PC-3 (cell line): ENCODE measurements at regions not wholly inside any gene's neighbourhood (a gene's known extent, or its start where the extent isn't known, plus 50 kb on each side); places are given as distances from the start of the nearest gene placed in this dataset.
A peak's percentile ranks its signal among the peaks of the same experiment; 100 is the strongest.
"Not testable (repeated sequence)": the region's sequence is repeated elsewhere in the genome, so short reads cannot be mapped to it uniquely, and the experiment has no call there.

ENCODE experiments used
- ATAC-seq: fragments of 200-7000 bp; cut with Tn5 transposase; 2 replicates; pipeline ENCODE4 v1.9.1; 2020; ENCODE audit warnings: mild to moderate bottlenecking, moderate library complexity
- BruUV-seq: library from RNA; stranded (reverse); fragments of 400-500 nt; replicated peaks from 2 replicates; lab custom pipeline; 2021; lab: Mats Ljungman, UMichigan
- CTCF ChIA-PET: fragments of 300-600 bp; sonication (Branson Sonifier 250); formaldehyde crosslinking; loops from one replicate; lab custom pipeline; 2022; ENCODE audit warnings: antibody characterized with exemption; lab: Charles Lee
- POLR2A ChIA-PET: fragments of 300-600 bp; sonication (Branson Sonifier 250); formaldehyde crosslinking; loops from one replicate; lab custom pipeline; 2022; ENCODE audit warnings: antibody characterized with exemption; ENCODE audit not compliant: unreplicated experiment; lab: Charles Lee
- DNase-seq: peaks from one replicate; pipeline ENCODE4 v3.0.0-alpha.2; 2015
- H2AFZ ChIP-seq: fragments of 300-600 bp; sonication (generic); 2 replicates; pipeline ENCODE4 v1.6.0; 2016; ENCODE audit warnings: antibody characterized with exemption, low read length
- H3F3A ChIP-seq: fragments of 300-600 bp; sonication (generic); one replicate; pipeline ENCODE4 v1.6.0; 2017; ENCODE audit warnings: antibody characterized with exemption, low read length, control low read depth, mild to moderate bottlenecking; ENCODE audit not compliant: unreplicated experiment
- H3K27ac ChIP-seq: fragments of 300-600 bp; sonication (generic); 2 replicates; pipeline ENCODE4 v1.5.1; 2016; ENCODE audit warnings: mild to moderate bottlenecking, low read length
- H3K27me3 ChIP-seq: fragments of 300-600 bp; sonication (generic); 2 replicates; pipeline ENCODE4 v1.6.1; 2016; ENCODE audit warnings: low read length, mixed read lengths
- H3K36me3 ChIP-seq: fragments of 300-600 bp; sonication (generic); 2 replicates; pipeline ENCODE4 v1.6.1; 2016; ENCODE audit warnings: low read depth, mixed run types, low read length, mixed read lengths
- H3K4me1 ChIP-seq: fragments of 300-600 bp; sonication (generic); 2 replicates; pipeline ENCODE4 v1.5.1; 2016; ENCODE audit warnings: low read length; ENCODE audit not compliant: insufficient read depth
- H3K4me2 ChIP-seq: fragments of 300-600 bp; sonication (generic); 2 replicates; pipeline ENCODE4 v1.6.0; 2016; ENCODE audit warnings: low read length
- H3K4me3 ChIP-seq: fragments of 300-600 bp; sonication (generic); 2 replicates; pipeline ENCODE4 v1.5.1; 2016; ENCODE audit warnings: mild to moderate bottlenecking, low read length, mixed read lengths
- H3K79me2 ChIP-seq: fragments of 300-600 bp; sonication (generic); 2 replicates; pipeline ENCODE4 v1.6.1; 2017; ENCODE audit warnings: low read length, mixed read lengths
- H3K9ac ChIP-seq: fragments of 300-600 bp; sonication (generic); 2 replicates; pipeline ENCODE4 v1.6.0; 2016; ENCODE audit warnings: mild to moderate bottlenecking, low read length
- H3K9me2 ChIP-seq: fragments of 300-600 bp; sonication (generic); replicated peaks from 2 replicates; pipeline ENCODE4 v1.6.1; 2016; ENCODE audit warnings: mixed run types, low read length, mixed read lengths
- H3K9me3 ChIP-seq: fragments of 300-600 bp; sonication (generic); 2 replicates; pipeline ENCODE4 v1.6.1; 2016; ENCODE audit warnings: low read length, mixed read lengths
- H4K20me1 ChIP-seq: fragments of 300-600 bp; sonication (generic); 2 replicates; pipeline ENCODE4 v1.6.1; 2016; ENCODE audit warnings: low read length, mixed read lengths
- CTCF ChIP-seq: fragments of 300-600 bp; sonication (generic); conservative IDR thresholded peaks from 2 replicates; pipeline ENCODE4 v1.5.1; 2017; ENCODE audit warnings: antibody characterized with exemption, low read depth, mild to moderate bottlenecking, low read length
- EZH2 ChIP-seq: fragments of 300-600 bp; sonication (generic); IDR thresholded peaks from one replicate; pipeline ENCODE4 v1.6.1; 2017; ENCODE audit warnings: antibody characterized with exemption, mild to moderate bottlenecking, low read length; ENCODE audit not compliant: unreplicated experiment
- EZH2phosphoT487 ChIP-seq: fragments of 300-600 bp; sonication (generic); IDR thresholded peaks from 2 replicates; pipeline ENCODE4 v1.6.1; 2018; ENCODE audit warnings: mild to moderate bottlenecking, antibody characterized with exemption, low read length, borderline replicate concordance
- intact Hi-C: fragments of 100-400 bp; cut with micrococcal nuclease; formaldehyde crosslinking; loops from 2 replicates; pipeline ENCODE4 v1.9.0; 2023

- no peaks in the 10 kb centered on the region for H3K4me1 ChIP-seq
- peaks cover 91% of the 10 kb centered on the region for H3K27me3 ChIP-seq
- ChIA-PET CTCF (no interaction called here), POLR2A (no interaction called here)
- no peak for DNase-seq
- H3K9ac ChIP-seq, result no peak overlapping the region
- no peak overlapping the region for H3K4me2 ChIP-seq
- TF ChIP-seq EZH2phosphoT487 (no peak), EZH2 (no peak), CTCF (no peak)
- no peak overlapping the region for H2AFZ ChIP-seq
- no peaks in the 10 kb centered on the region for H3K36me3 ChIP-seq
- no peak overlapping the region for H3K4me3 ChIP-seq
- no peaks in the 10 kb centered on the region for H3K9me3 ChIP-seq
- H3K27ac ChIP-seq, result no peak overlapping the region
- no peaks in the 10 kb centered on the region for H3K9me2 ChIP-seq
- no peak for ATAC-seq
- no peaks in the 10 kb centered on the region for H3K79me2 ChIP-seq
- BruUV-seq, result no TSS peak
- intact Hi-C loops, result no loop called here
- H4K20me1 ChIP-seq, result no peaks in the 10 kb centered on the region
- no peaks in the 10 kb centered on the region for H3F3A ChIP-seq
Observed at GRCh38 chr20:48437146-48437545, 390.7 kb downstream of the PREX1 start.

DNA sequence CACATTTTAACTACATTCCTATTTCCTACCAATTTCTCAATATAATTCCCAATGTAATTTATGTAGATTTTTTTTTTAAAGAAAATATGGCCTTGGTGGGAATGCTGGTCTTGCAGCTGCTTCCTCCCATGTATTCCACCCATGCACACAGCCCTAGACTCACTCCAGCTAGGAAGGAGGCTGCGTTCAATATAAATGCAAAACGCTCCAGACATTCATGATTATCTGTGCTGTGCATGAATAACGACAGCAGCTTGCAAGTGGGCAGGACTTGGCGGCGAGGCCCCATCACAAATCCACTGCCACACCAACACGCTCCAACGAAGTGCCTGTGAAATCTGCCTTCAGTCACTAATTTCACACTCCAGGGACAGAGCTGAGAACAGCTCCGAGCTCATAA is 391.2 kb downstream of the PREX1 start:
- H3K4me2 ChIP-seq, H3K9ac ChIP-seq, H3K4me1 ChIP-seq, BruUV-seq, CTCF ChIA-PET, H3K9me3 ChIP-seq, H4K20me1 ChIP-seq, POLR2A ChIA-PET, intact Hi-C loops, H3K9me2 ChIP-seq, H2AFZ ChIP-seq, H3K4me3 ChIP-seq, DNase-seq, H3F3A ChIP-seq, H3K27ac ChIP-seq, H3K36me3 ChIP-seq, H3K79me2 ChIP-seq: not testable (repeated sequence)
- ATAC-seq, result peak; percentile 42
- peaks cover 92% of the 10 kb centered on the region for H3K27me3 ChIP-seq

DNA sequence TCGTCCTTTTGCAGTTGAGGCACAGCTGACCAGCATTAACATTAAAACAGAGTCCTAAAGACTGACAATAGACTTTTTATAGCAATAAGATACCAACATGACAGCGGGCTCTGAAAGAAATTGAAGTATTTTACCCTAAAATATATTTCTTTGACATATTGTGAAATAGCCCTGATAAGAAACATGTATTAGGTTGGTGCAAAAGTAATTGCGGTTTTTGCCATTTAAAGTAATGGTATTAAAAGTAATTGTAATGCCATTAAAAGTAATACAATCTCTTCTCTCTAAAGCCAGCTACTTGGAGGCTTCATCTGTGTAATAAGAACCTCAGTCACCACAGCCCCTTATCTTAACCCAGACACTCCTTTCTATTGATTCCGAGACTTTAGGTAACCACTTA is 394.6 kb downstream of the PREX1 start:
- Histone ChIP-seq H3F3A (no peaks in the 10 kb centered on the region), H4K20me1 (no peaks in the 10 kb centered on the region), H3K9me2 (no peaks in the 10 kb centered on the region), H3K4me1 (no peaks in the 10 kb centered on the region), H2AFZ (no peak overlapping the region), H3K27ac (no peak overlapping the region), H3K4me2 (no peak overlapping the region), H3K36me3 (no peaks in the 10 kb centered on the region), H3K9ac (no peak overlapping the region), H3K4me3 (no peak overlapping the region), H3K79me2 (no peaks in the 10 kb centered on the region), H3K9me3 (no peaks in the 10 kb centered on the region), H3K27me3 (peaks cover 92% of the 10 kb centered on the region)
- ChIA-PET POLR2A (no interaction called here), CTCF (no interaction called here)
- no peak for DNase-seq
- ATAC-seq, result no peak
- intact Hi-C loops, result no loop called here
- BruUV-seq, result no TSS peak
- no peak for TF ChIP-seq CTCF
- TF ChIP-seq EZH2phosphoT487, result no peak
- TF ChIP-seq EZH2, result no peak
